MM.1S (cell line): ENCODE measurements at regions not wholly inside any gene's neighbourhood (a gene's known extent, or its start where the extent isn't known, plus 50 kb on each side); places are given as distances from the start of the nearest gene placed in this dataset.

Source experiments
- EZH2 ChIP-seq: fragments of 300-600 bp; sonication (generic); optimal IDR thresholded peaks from 2 replicates; pipeline ENCODE3; 2017; ENCODE audit warnings: low read depth, mild to moderate bottlenecking, antibody characterized with exemption, low read length, mixed read lengths
- TF ChIP-seq, protein P1 (sequence below): fragments of 300-600 bp; sonication (generic); IDR thresholded peaks from 2 replicates; pipeline ENCODE4 v1.5.1; 2016; ENCODE audit warnings: antibody characterized with exemption, low read length, mixed read lengths

DNA sequence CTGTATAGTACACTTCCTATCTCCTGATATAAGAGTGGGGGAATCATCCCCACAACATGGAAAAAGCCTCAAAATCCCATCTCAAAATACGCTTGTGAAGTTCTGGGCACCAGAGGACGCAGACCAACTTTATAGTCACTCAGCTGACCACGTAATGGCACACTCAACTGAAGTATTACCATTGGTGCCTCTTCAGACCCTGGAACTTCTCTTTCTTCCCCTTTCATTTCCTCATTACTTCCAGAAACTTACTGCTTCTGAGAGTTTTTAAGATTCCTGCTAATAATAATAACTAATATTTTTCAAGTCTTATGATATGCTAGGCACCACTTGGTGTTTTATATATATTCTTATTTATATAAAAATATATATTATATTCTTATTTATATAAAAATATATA lies 202.6 kb downstream of the PTPRC start:
- no peak for TF ChIP-seq EZH2
- TF ChIP-seq, protein P1, sequence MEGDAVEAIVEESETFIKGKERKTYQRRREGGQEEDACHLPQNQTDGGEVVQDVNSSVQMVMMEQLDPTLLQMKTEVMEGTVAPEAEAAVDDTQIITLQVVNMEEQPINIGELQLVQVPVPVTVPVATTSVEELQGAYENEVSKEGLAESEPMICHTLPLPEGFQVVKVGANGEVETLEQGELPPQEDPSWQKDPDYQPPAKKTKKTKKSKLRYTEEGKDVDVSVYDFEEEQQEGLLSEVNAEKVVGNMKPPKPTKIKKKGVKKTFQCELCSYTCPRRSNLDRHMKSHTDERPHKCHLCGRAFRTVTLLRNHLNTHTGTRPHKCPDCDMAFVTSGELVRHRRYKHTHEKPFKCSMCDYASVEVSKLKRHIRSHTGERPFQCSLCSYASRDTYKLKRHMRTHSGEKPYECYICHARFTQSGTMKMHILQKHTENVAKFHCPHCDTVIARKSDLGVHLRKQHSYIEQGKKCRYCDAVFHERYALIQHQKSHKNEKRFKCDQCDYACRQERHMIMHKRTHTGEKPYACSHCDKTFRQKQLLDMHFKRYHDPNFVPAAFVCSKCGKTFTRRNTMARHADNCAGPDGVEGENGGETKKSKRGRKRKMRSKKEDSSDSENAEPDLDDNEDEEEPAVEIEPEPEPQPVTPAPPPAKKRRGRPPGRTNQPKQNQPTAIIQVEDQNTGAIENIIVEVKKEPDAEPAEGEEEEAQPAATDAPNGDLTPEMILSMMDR = no peak
